HepG2 (cell line): ENCODE measurements at regions not wholly inside any gene's neighbourhood (a gene's known extent, or its start where the extent isn't known, plus 50 kb on each side); places are given as distances from the start of the nearest gene placed in this dataset.

Experiments used
- BRCA1 ChIP-seq: sonication (generic); formaldehyde crosslinking; IDR thresholded peaks from 2 replicates; pipeline ENCODE4 v1.4.0; 2020; ENCODE audit warnings: missing genetic modification reagents
- DPF2 ChIP-seq: sonication (generic); formaldehyde crosslinking; IDR thresholded peaks from 2 replicates; pipeline ENCODE4 v1.4.0; 2020; ENCODE audit warnings: mild to moderate bottlenecking, low read depth, missing genetic modification reagents, borderline replicate concordance
- HMG20B ChIP-seq: conservative IDR thresholded peaks from 2 replicates; pipeline ENCODE4 v1.6.1; 2016; ENCODE audit warnings: missing genetic modification reagents, missing compliant biosample characterization
- TEAD2 ChIP-seq: sonication (generic); formaldehyde crosslinking; IDR thresholded peaks from 2 replicates; pipeline ENCODE4 v1.9.0; 2021; ENCODE audit warnings: missing genetic modification reagents
- TGIF2 ChIP-seq: IDR thresholded peaks from 2 replicates; pipeline ENCODE4 v1.6.1; 2016; ENCODE audit warnings: control low read depth, missing compliant biosample characterization
- ZKSCAN1 ChIP-seq: fragments of 150-350 bp; IDR thresholded peaks from 2 replicates; pipeline ENCODE4 v1.6.1; 2014; ENCODE audit warnings: low read length
- ZNF160 ChIP-seq: sonication (generic); formaldehyde crosslinking; IDR thresholded peaks from 2 replicates; pipeline ENCODE4 v1.8.0; 2022; ENCODE audit warnings: mild to moderate bottlenecking, inconsistent platforms, missing genetic modification reagents
- TF ChIP-seq, protein P1 (sequence below): sonication (generic); formaldehyde crosslinking; IDR thresholded peaks from 2 replicates; pipeline ENCODE4 v1.4.0; 2020; ENCODE audit warnings: missing genetic modification reagents
- TF ChIP-seq, protein P2 (sequence below): sonication (generic); formaldehyde crosslinking; IDR thresholded peaks from 2 replicates; pipeline ENCODE4 v1.4.0; 2020; ENCODE audit warnings: mild to moderate bottlenecking, missing genetic modification reagents
- TF ChIP-seq, protein P3 (sequence below): IDR thresholded peaks from 2 replicates; pipeline ENCODE4 v1.4.0; 2020; ENCODE audit warnings: mild to moderate bottlenecking, missing genetic modification reagents
- TF ChIP-seq, protein P4 (sequence below): sonication (generic); formaldehyde crosslinking; IDR thresholded peaks from 2 replicates; pipeline ENCODE4 v1.9.0; 2021; ENCODE audit warnings: missing genetic modification reagents, mild to moderate bottlenecking, borderline replicate concordance
- TF ChIP-seq, protein P5 (sequence below): sonication (generic); formaldehyde crosslinking; IDR thresholded peaks from 2 replicates; pipeline ENCODE4 v1.5.0; 2020; ENCODE audit warnings: missing genetic modification reagents, mild to moderate bottlenecking, borderline replicate concordance

DNA sequence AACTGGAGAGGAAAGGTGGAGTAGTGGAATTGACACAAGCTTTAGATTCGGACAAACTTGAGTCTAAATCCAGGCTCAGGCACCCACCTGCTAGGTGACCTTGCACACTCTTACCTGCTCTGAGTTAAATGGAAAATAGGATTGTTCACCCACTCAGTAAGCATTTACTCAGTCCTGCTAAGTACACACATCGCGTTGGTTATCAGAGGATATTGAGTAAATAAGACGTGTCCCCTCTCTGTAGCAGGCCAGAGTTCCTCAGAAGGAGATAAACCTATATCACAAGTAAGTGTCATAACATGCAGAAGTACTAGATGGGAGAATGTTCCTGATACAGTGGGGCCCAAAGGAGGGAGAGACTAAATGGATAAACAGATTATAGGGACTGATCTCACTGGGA is 117.7 kb downstream of the SMIM20 start (continued):
- TF ChIP-seq DPF2 (CRISPR knock-in tag): no peak
- TF ChIP-seq HMG20B (CRISPR knock-in tag): no peak
- TF ChIP-seq, protein P1, sequence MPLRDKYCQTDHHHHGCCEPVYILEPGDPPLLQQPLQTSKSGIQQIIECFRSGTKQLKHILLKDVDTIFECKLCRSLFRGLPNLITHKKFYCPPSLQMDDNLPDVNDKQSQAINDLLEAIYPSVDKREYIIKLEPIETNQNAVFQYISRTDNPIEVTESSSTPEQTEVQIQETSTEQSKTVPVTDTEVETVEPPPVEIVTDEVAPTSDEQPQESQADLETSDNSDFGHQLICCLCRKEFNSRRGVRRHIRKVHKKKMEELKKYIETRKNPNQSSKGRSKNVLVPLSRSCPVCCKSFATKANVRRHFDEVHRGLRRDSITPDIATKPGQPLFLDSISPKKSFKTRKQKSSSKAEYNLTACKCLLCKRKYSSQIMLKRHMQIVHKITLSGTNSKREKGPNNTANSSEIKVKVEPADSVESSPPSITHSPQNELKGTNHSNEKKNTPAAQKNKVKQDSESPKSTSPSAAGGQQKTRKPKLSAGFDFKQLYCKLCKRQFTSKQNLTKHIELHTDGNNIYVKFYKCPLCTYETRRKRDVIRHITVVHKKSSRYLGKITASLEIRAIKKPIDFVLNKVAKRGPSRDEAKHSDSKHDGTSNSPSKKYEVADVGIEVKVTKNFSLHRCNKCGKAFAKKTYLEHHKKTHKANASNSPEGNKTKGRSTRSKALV: no peak
- TF ChIP-seq, protein P2, sequence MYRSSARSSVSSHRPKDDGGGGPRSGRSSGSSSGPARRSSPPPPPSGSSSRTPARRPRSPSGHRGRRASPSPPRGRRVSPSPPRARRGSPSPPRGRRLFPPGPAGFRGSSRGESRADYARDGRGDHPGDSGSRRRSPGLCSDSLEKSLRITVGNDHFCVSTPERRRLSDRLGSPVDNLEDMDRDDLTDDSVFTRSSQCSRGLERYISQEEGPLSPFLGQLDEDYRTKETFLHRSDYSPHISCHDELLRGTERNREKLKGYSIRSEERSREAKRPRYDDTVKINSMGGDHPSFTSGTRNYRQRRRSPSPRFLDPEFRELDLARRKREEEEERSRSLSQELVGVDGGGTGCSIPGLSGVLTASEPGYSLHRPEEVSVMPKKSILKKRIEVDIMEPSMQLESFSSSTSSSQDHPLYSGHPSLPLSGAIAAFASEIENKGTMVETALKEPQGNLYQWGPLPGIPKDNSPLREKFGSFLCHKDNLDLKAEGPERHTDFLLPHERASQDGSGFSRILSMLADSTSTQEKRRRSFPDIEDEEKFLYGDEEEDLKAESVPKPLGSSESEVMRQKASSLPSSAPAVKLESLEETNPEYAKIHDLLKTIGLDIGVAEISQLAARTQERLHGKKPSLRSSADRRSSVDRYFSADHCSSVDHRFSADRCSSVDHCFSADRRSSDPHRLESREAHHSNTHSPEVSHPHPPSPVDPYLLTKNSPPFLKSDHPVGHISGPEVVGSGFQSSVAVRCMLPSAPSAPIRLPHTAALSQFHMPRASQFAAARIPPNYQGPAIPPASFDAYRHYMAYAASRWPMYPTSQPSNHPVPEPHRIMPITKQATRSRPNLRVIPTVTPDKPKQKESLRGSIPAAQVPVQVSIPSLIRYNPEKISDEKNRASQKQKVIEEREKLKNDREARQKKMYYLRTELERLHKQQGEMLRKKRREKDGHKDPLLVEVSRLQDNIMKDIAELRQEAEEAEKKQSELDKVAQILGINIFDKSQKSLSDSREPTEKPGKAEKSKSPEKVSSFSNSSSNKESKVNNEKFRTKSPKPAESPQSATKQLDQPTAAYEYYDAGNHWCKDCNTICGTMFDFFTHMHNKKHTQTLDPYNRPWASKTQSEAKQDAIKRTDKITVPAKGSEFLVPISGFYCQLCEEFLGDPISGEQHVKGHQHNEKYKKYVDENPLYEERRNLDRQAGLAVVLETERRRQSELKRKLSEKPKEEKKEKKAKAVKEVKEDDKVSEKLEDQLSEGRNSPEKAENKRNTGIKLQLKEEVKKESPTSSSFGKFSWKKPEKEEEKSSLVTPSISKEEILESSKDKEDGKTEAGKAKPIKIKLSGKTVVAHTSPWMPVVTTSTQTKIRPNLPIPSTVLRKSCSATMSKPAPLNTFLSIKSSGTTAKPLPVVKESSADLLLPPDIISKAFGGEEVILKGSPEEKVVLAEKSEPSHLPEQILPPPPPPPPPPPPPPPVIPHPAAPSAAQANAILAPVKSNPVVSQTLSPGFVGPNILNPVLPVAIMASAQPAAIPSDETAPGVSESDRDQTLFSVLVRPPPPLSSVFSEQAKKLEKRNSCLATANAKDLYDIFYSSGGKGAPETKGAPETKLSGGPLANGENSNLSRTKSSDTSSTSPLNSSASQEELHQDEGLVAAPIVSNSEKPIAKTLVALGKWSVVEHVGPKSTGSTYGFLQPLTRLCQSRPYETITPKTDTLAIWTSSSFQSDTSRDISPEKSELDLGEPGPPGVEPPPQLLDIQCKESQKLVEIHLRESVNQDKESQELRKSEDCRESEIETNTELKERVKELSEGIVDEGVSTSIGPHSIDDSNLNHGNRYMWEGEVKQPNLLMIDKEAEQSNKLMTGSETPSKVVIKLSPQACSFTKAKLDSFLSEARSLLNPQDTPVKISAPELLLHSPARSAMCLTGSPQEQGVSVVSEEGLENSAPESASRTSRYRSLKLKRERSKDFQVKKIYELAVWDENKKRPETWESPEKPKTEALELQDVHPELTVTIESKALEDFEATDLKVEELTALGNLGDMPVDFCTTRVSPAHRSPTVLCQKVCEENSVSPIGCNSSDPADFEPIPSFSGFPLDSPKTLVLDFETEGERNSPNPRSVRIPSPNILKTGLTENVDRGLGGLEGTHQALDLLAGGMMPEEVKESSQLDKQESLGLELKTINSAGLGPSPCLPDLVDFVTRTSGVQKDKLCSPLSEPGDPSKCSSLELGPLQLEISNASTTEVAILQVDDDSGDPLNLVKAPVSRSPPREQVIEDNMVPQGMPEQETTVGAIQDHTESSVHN (CRISPR knock-in tag): no peak
- TF ChIP-seq, protein P3, sequence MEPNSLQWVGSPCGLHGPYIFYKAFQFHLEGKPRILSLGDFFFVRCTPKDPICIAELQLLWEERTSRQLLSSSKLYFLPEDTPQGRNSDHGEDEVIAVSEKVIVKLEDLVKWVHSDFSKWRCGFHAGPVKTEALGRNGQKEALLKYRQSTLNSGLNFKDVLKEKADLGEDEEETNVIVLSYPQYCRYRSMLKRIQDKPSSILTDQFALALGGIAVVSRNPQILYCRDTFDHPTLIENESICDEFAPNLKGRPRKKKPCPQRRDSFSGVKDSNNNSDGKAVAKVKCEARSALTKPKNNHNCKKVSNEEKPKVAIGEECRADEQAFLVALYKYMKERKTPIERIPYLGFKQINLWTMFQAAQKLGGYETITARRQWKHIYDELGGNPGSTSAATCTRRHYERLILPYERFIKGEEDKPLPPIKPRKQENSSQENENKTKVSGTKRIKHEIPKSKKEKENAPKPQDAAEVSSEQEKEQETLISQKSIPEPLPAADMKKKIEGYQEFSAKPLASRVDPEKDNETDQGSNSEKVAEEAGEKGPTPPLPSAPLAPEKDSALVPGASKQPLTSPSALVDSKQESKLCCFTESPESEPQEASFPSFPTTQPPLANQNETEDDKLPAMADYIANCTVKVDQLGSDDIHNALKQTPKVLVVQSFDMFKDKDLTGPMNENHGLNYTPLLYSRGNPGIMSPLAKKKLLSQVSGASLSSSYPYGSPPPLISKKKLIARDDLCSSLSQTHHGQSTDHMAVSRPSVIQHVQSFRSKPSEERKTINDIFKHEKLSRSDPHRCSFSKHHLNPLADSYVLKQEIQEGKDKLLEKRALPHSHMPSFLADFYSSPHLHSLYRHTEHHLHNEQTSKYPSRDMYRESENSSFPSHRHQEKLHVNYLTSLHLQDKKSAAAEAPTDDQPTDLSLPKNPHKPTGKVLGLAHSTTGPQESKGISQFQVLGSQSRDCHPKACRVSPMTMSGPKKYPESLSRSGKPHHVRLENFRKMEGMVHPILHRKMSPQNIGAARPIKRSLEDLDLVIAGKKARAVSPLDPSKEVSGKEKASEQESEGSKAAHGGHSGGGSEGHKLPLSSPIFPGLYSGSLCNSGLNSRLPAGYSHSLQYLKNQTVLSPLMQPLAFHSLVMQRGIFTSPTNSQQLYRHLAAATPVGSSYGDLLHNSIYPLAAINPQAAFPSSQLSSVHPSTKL: peak; percentile 53
- TF ChIP-seq, protein P4, sequence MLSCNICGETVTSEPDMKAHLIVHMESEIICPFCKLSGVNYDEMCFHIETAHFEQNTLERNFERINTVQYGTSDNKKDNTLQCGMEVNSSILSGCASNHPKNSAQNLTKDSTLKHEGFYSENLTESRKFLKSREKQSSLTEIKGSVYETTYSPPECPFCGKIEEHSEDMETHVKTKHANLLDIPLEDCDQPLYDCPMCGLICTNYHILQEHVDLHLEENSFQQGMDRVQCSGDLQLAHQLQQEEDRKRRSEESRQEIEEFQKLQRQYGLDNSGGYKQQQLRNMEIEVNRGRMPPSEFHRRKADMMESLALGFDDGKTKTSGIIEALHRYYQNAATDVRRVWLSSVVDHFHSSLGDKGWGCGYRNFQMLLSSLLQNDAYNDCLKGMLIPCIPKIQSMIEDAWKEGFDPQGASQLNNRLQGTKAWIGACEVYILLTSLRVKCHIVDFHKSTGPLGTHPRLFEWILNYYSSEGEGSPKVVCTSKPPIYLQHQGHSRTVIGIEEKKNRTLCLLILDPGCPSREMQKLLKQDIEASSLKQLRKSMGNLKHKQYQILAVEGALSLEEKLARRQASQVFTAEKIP (CRISPR knock-in tag): no peak
- TF ChIP-seq TEAD2 (CRISPR knock-in tag): no peak
- TF ChIP-seq TGIF2 (CRISPR knock-in tag): no peak
- TF ChIP-seq ZNF160 (CRISPR knock-in tag): no peak
- no peak for TF ChIP-seq ZKSCAN1
- TF ChIP-seq, protein P5, sequence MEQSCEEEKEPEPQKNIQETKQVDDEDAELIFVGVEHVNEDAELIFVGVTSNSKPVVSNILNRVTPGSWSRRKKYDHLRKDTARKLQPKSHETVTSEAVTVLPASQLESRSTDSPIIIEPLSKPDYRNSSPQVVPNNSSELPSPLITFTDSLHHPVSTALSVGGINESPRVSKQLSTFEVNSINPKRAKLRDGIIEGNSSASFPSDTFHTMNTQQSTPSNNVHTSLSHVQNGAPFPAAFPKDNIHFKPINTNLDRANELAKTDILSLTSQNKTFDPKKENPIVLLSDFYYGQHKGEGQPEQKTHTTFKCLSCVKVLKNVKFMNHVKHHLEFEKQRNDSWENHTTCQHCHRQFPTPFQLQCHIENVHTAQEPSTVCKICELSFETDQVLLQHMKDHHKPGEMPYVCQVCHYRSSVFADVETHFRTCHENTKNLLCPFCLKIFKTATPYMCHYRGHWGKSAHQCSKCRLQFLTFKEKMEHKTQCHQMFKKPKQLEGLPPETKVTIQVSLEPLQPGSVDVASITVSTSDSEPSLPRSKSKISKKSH (CRISPR knock-in tag): no peak
- TF ChIP-seq BRCA1 (CRISPR knock-in tag): no peak
